Fibroblast of lung (primary cell): ENCODE measurements at regions not wholly inside any gene's neighbourhood (a gene's known extent, or its start where the extent isn't known, plus 50 kb on each side); places are given as distances from the start of the nearest gene placed in this dataset.

ENCODE experiments used
- CTCF ChIP-seq, 2 donors: IDR thresholded peaks in 1 of 2; conservative IDR thresholded peaks in 1 of 2; 1 replicate in 1 of 2; 2 replicates in 1 of 2; pipeline ENCODE4 v1.5.1; 2011 to 2012; ENCODE audit warnings: low read length in 2 of 2, control low read depth in 1 of 2, inconsistent platforms in 1 of 2, low read depth in 1 of 2, mild to moderate bottlenecking in 1 of 2
- EZH2 ChIP-seq: IDR thresholded peaks from 2 replicates; pipeline ENCODE4 v1.5.1; 2012; ENCODE audit warnings: low read length, control low read depth, mild to moderate bottlenecking; ENCODE audit errors: missing control alignments

DNA sequence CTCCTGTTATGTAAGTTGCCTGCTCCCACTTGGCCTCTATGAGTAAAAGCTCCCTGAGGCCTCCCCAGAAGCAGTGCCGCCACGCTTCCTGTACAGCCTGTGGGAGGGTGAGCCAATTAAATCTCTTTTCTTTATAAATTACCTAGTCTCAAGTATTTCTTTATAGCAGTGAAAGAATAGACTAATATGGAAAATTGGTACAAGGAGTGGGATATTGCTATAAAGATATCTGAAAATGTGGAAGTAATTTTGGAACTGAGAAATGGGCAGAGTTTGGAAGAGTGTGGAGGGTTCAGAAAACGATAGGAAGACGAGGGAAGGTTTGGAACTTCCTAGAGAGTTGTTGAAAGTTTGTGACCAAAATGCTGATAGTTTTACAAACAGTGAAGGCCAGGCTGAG, 572.3 kb downstream of the MATN1 start:
- no peak for TF ChIP-seq CTCF (conservative IDR thresholded peaks at IDR 0.05 in 1 of 2, IDR thresholded peaks at IDR 0.05 in 1 of 2; ENCODE audit: low read depth in 1 of 2, low read length in 2 of 2)
- no peak for TF ChIP-seq EZH2
